Neural cell (in vitro differentiated cells): ENCODE measurements at regions not wholly inside any gene's neighbourhood (a gene's known extent, or its start where the extent isn't known, plus 50 kb on each side); places are given as distances from the start of the nearest gene placed in this dataset.

Experiments used
- CTCF ChIP-seq: fragments of 450-650 bp; IDR thresholded peaks from 2 replicates; pipeline ENCODE4 v1.5.1; 2014; ENCODE audit warnings: antibody characterized with exemption, mild to moderate bottlenecking, moderate library complexity; ENCODE audit not compliant: poor library complexity, severe bottlenecking
- EZH2 ChIP-seq: fragments of 200-600, 300-800 bp; shearing (Covaris generic), sonication (generic); IDR thresholded peaks from 2 replicates; pipeline ENCODE4 v1.6.1; 2014; ENCODE audit warnings: antibody characterized with exemption, low read length, borderline replicate concordance, mild to moderate bottlenecking; ENCODE audit not compliant: insufficient read depth, poor library complexity, severe bottlenecking
- MXI1 ChIP-seq: fragments of 450-650 bp; conservative IDR thresholded peaks from 2 replicates; pipeline ENCODE4 v1.6.1; 2014; ENCODE audit warnings: antibody characterized with exemption, mild to moderate bottlenecking; ENCODE audit not compliant: poor library complexity, severe bottlenecking
- RAD21 ChIP-seq: fragments of 450-650 bp; conservative IDR thresholded peaks from 2 replicates; pipeline ENCODE4 v1.6.1; 2014; ENCODE audit warnings: antibody characterized with exemption, mild to moderate bottlenecking, moderate library complexity
- REST ChIP-seq: IDR thresholded peaks from 2 replicates; pipeline ENCODE4 v1.6.1; 2012; ENCODE audit warnings: borderline replicate concordance
- SMC3 ChIP-seq: fragments of 450-650 bp; conservative IDR thresholded peaks from 2 replicates; pipeline ENCODE4 v1.6.1; 2014; ENCODE audit warnings: antibody characterized with exemption, mild to moderate bottlenecking, moderate library complexity; ENCODE audit not compliant: poor library complexity
- TAF1 ChIP-seq: IDR thresholded peaks from 2 replicates; pipeline ENCODE4 v1.6.1; 2012; ENCODE audit warnings: low read depth

GRCh38 chr3:146881966-146882760, 277.0 kb upstream of the PLSCR5 start:
- TF ChIP-seq CTCF, result no peak
- TF ChIP-seq EZH2, result no peak
- TF ChIP-seq MXI1, result no peak
- no peak for TF ChIP-seq TAF1
- no peak for TF ChIP-seq SMC3
- TF ChIP-seq REST, result no peak
- TF ChIP-seq RAD21, result no peak
